Liver (tissue), 8 donors: ENCODE measurements at regions not wholly inside any gene's neighbourhood (a gene's known extent, or its start where the extent isn't known, plus 50 kb on each side); places are given as distances from the start of the nearest gene placed in this dataset.

Experiments used
- DNase-seq: peaks from one replicate; pipeline ENCODE4 v3.0.0-alpha.2; 2017; ENCODE audit warnings: low spot score
- H3K27ac ChIP-seq, 2 donors: one replicate each; pipeline ENCODE4 v1.7.0; 2013; ENCODE audit warnings: inconsistent platforms in 2 of 2, low read length in 2 of 2, control low read depth in 1 of 2, low read depth in 1 of 2, mild to moderate bottlenecking in 1 of 2
- H3K27me3 ChIP-seq, 4 donors: one replicate each; pipeline versions ENCODE4 v1.6.1 to v1.7.0; 2013; ENCODE audit warnings: low read length in 3 of 4, inconsistent platforms in 1 of 4, mild to moderate bottlenecking in 1 of 4, moderate library complexity in 1 of 4; ENCODE audit not compliant: control insufficient read depth in 4 of 4, insufficient read depth in 4 of 4
- H3K36me3 ChIP-seq, 4 donors: one replicate each; pipeline versions ENCODE4 v1.6.1 to v1.7.0; 2013; ENCODE audit warnings: low read length in 3 of 4, mild to moderate bottlenecking in 3 of 4, low read depth in 1 of 4, moderate library complexity in 1 of 4; ENCODE audit not compliant: control insufficient read depth in 4 of 4, insufficient read depth in 3 of 4
- H3K4me1 ChIP-seq, 4 donors: one replicate each; pipeline versions ENCODE4 v1.6.1 to v1.7.0; 2013; ENCODE audit warnings: low read length in 3 of 4, mild to moderate bottlenecking in 3 of 4, moderate library complexity in 1 of 4; ENCODE audit not compliant: control insufficient read depth in 4 of 4, insufficient read depth in 4 of 4
- H3K4me3 ChIP-seq, 3 donors: one replicate each; pipeline versions ENCODE4 v1.6.1 to v1.7.0; 2013; ENCODE audit warnings: low read length in 3 of 3, control low read depth in 1 of 3, low read depth in 1 of 3, mild to moderate bottlenecking in 1 of 3
- H3K9ac ChIP-seq, 2 donors: one replicate each; pipeline ENCODE4 v1.7.0; 2013; ENCODE audit warnings: low read length in 2 of 2, mild to moderate bottlenecking in 2 of 2, moderate library complexity in 2 of 2, control low read depth in 1 of 2, low read depth in 1 of 2
- H3K9me3 ChIP-seq, 4 donors: one replicate each; pipeline versions ENCODE4 v1.6.1 to v1.7.0; 2013; ENCODE audit warnings: low read length in 3 of 4; ENCODE audit not compliant: control insufficient read depth in 4 of 4
- CTCF ChIP-seq: fragments of 150-350 bp; IDR thresholded peaks from 2 replicates; pipeline ENCODE4 v1.5.1; 2017; ENCODE audit warnings: improper control_type of control experiment, low read depth, low read length; ENCODE audit not compliant: missing input control
- EGR1 ChIP-seq, 2 donors: IDR thresholded peaks; 2 replicates each; pipeline ENCODE4 v1.6.1; 2016 to 2018; ENCODE audit warnings: antibody characterized with exemption in 2 of 2, low read depth in 2 of 2
- FOXA1 ChIP-seq: IDR thresholded peaks from 2 replicates; pipeline ENCODE4 v1.6.1; 2016; ENCODE audit warnings: antibody characterized with exemption
- FOXA2 ChIP-seq: IDR thresholded peaks from 2 replicates; pipeline ENCODE4 v1.6.1; 2016; ENCODE audit warnings: antibody characterized with exemption
- GABPA ChIP-seq, 2 donors: IDR thresholded peaks in 1 of 2; conservative IDR thresholded peaks in 1 of 2; 2 replicates each; pipeline ENCODE4 v1.6.1; 2016; ENCODE audit warnings: antibody characterized with exemption in 2 of 2, mild to moderate bottlenecking in 1 of 2, moderate library complexity in 1 of 2
- HNF4A ChIP-seq, 2 donors: conservative IDR thresholded peaks; 2 replicates each; pipeline ENCODE4 v1.6.1; 2016; ENCODE audit warnings: antibody characterized with exemption in 2 of 2, mild to moderate bottlenecking in 2 of 2
- HNF4G ChIP-seq: IDR thresholded peaks from 2 replicates; pipeline ENCODE4 v1.6.1; 2016; ENCODE audit warnings: antibody characterized with exemption
- JUND ChIP-seq, 2 donors: IDR thresholded peaks; 2 replicates each; pipeline ENCODE4 v1.6.1; 2016; ENCODE audit warnings: antibody characterized with exemption in 2 of 2
- NR2F2 ChIP-seq: IDR thresholded peaks from 2 replicates; pipeline ENCODE4 v1.6.1; 2016; ENCODE audit warnings: antibody characterized with exemption
- RAD21 ChIP-seq, 2 donors: IDR thresholded peaks; 2 replicates each; pipeline ENCODE4 v1.6.1; 2016; ENCODE audit warnings: antibody characterized with exemption in 2 of 2, mild to moderate bottlenecking in 2 of 2
- RXRA ChIP-seq, 2 donors: IDR thresholded peaks; 2 replicates each; pipeline ENCODE4 v1.6.1; 2017 to 2018; ENCODE audit warnings: antibody characterized with exemption in 2 of 2, mild to moderate bottlenecking in 1 of 2
- SP1 ChIP-seq: IDR thresholded peaks from 2 replicates; pipeline ENCODE4 v1.6.1; 2018; ENCODE audit warnings: antibody characterized with exemption, mild to moderate bottlenecking
- TAF1 ChIP-seq: conservative IDR thresholded peaks from 2 replicates; pipeline ENCODE4 v1.6.1; 2016; ENCODE audit warnings: antibody characterized with exemption, mild to moderate bottlenecking
- YY1 ChIP-seq: IDR thresholded peaks from 2 replicates; pipeline ENCODE4 v1.6.1; 2016; ENCODE audit warnings: antibody characterized with exemption, mild to moderate bottlenecking
- ZBTB33 ChIP-seq: IDR thresholded peaks from 2 replicates; pipeline ENCODE4 v1.6.1; 2016; ENCODE audit warnings: antibody characterized with exemption
- WGBS: extraction: QIAGEN DNeasy Blood & Tissue Kit; methylation state at CpG from one replicate; pipeline ENCODE4 v1.1.7; 2013; 5-methylcytosine and 5-hydroxymethylcytosine counted together
- TF ChIP-seq, protein P1 (sequence below): IDR thresholded peaks from 2 replicates; pipeline ENCODE4 v1.6.1; 2016; ENCODE audit warnings: antibody characterized with exemption
- TF ChIP-seq, protein P2 (sequence below): IDR thresholded peaks from 2 replicates; pipeline ENCODE4 v1.6.1; 2016; ENCODE audit warnings: antibody characterized with exemption
- donor health status: healthy.
- donor health status: healthy.
- donor health status: healthy.
- donor health status: healthy.
- donor health status: healthy.

- no peaks in the 10 kb centered on the region for H3K27me3 ChIP-seq
- WGBS, result 54% methylated on average over 3 of the region's 3 CpGs
These were observed 98.9 kb downstream of the OLIG3 start for GRCh38 chr6:137395316-137395715.

GRCh38 chr6:137391061-137391814 lies 103.0 kb downstream of the OLIG3 start:
- 97% methylated on average over 5 of the region's 5 CpGs for WGBS
- H3K27ac ChIP-seq, result no peak overlapping the region
- no peaks in the 10 kb centered on the region for H3K9me3 ChIP-seq
- no peak overlapping the region for H3K4me3 ChIP-seq
- H3K9ac ChIP-seq, result no peak overlapping the region
- peaks cover 0 to 12% (median 8%) of the 10 kb centered on the region in 4 donors for H3K4me1 ChIP-seq
- no peaks in the 10 kb centered on the region for H3K36me3 ChIP-seq
- no peak for TF ChIP-seq NR2F2
- TF ChIP-seq HNF4A (conservative IDR thresholded peaks at IDR 0.05), result no peak
- no peak for TF ChIP-seq TAF1
- no peak for TF ChIP-seq FOXA1
- no peak for TF ChIP-seq RXRA (IDR thresholded peaks at IDR 0.05)
- no peak for TF ChIP-seq SP1
- no peak for TF ChIP-seq GABPA (IDR thresholded peaks at IDR 0.05 in 1 of 2, conservative IDR thresholded peaks at IDR 0.05 in 1 of 2)
- H3K27me3 ChIP-seq, result no peaks in the 10 kb centered on the region
- DNase-seq, result no peak

More at GRCh38 chr6:137395316-137395715, 98.9 kb downstream of the OLIG3 start:
- no peak for DNase-seq
- no peaks in the 10 kb centered on the region for H3K9me3 ChIP-seq
- TF ChIP-seq NR2F2 (no peak), FOXA1 (no peak), HNF4A (conservative IDR thresholded peaks at IDR 0.05) (peak in 1 of 2 donors; percentile 36), CTCF (no peak), RXRA (IDR thresholded peaks at IDR 0.05) (no peak)
- H3K27ac ChIP-seq, result no peak overlapping the region
- no peaks in the 10 kb centered on the region for H3K36me3 ChIP-seq
- H3K9ac ChIP-seq, result no peak overlapping the region
- no peak overlapping the region for H3K4me3 ChIP-seq
- no peaks in the 10 kb centered on the region for H3K4me1 ChIP-seq

- no peaks in the 10 kb centered on the region for H3K9me3 ChIP-seq
- no peaks in the 10 kb centered on the region for H3K36me3 ChIP-seq
- no peak overlapping the region for H3K27ac ChIP-seq
- H3K4me3 ChIP-seq, result no peak overlapping the region
- H3K4me1 ChIP-seq, result peaks cover 0 to 12% (median 8%) of the 10 kb centered on the region in 4 donors
- no peak overlapping the region for H3K9ac ChIP-seq
- DNase-seq, result no peak
- no peaks in the 10 kb centered on the region for H3K27me3 ChIP-seq
- WGBS, result 81% methylated on average over 4 of the region's 4 CpGs
- TF ChIP-seq FOXA1 (no peak), HNF4A (conservative IDR thresholded peaks at IDR 0.05) (no peak)
- TF ChIP-seq, protein P1, sequence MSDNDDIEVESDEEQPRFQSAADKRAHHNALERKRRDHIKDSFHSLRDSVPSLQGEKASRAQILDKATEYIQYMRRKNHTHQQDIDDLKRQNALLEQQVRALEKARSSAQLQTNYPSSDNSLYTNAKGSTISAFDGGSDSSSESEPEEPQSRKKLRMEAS, result no peak
These were observed 103.9 kb downstream of the OLIG3 start for GRCh38 chr6:137390334-137390733.

GRCh38 chr6:137389150-137389704 lies 105.0 kb downstream of the OLIG3 start:
- H3K27me3 ChIP-seq, result no peaks in the 10 kb centered on the region
- H3K9ac ChIP-seq, result no peak overlapping the region
- H3K9me3 ChIP-seq, result no peaks in the 10 kb centered on the region
- no peaks in the 10 kb centered on the region for H3K36me3 ChIP-seq
- no peak for DNase-seq
- H3K4me3 ChIP-seq, result no peak overlapping the region
- H3K27ac ChIP-seq, result no peak overlapping the region
- H3K4me1 ChIP-seq, result peaks cover 0 to 12% (median 8%) of the 10 kb centered on the region in 4 donors
- WGBS, result 53% methylated on average over 6 of the region's 6 CpGs
- TF ChIP-seq NR2F2 (no peak), HNF4A (conservative IDR thresholded peaks at IDR 0.05) (no peak), EGR1 (IDR thresholded peaks at IDR 0.05; ENCODE audit: low read depth in 2 of 2) (no peak), YY1 (no peak), HNF4G (no peak), FOXA2 (no peak), RAD21 (IDR thresholded peaks at IDR 0.05) (no peak), ZBTB33 (no peak), JUND (IDR thresholded peaks at IDR 0.05) (no peak), TAF1 (no peak), FOXA1 (no peak), SP1 (no peak)
- TF ChIP-seq, protein P2, sequence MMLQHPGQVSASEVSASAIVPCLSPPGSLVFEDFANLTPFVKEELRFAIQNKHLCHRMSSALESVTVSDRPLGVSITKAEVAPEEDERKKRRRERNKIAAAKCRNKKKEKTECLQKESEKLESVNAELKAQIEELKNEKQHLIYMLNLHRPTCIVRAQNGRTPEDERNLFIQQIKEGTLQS, result no peak
- TF ChIP-seq, protein P1, result no peak
